NCI-H1092 (cell line): ENCODE measurements at regions not wholly inside any gene's neighbourhood (a gene's known extent, or its start where the extent isn't known, plus 50 kb on each side); places are given as distances from the start of the nearest gene placed in this dataset.
"Not testable (repeated sequence)": the region's sequence is repeated elsewhere in the genome, so short reads cannot be mapped to it uniquely, and the experiment has no call there.

ENCODE experiments used
- DNase-seq: peaks from one replicate; lab custom pipeline; 2025; lab: John Stamatoyannopoulos, UW

- peak; percentile 13 for DNase-seq
These were observed 110.4 kb downstream of the RAMP3 start for GRCh38 chr7:45268013-45268412.

GRCh38 chr7:45269192-45269591 is 111.6 kb downstream of the RAMP3 start:
- DNase-seq, result no peak

GRCh38 chr7:45278763-45279398 is 121.3 kb downstream of the RAMP3 start:
- DNase-seq, result no peak

GRCh38 chr7:45289611-45290010 is 132.0 kb downstream of the RAMP3 start:
- not testable (repeated sequence) for DNase-seq

- no peak for DNase-seq
These were observed 133.3 kb downstream of the RAMP3 start for GRCh38 chr7:45290880-45291279.

GRCh38 chr7:45292481-45292880 is 134.9 kb downstream of the RAMP3 start:
- no peak for DNase-seq

GRCh38 chr7:45293295-45293942 is 135.8 kb downstream of the RAMP3 start:
- no peak for DNase-seq

- DNase-seq, result no peak
These were observed 137.0 kb downstream of the RAMP3 start for GRCh38 chr7:45294559-45294958.

GRCh38 chr7:45295222-45295621 is 137.6 kb downstream of the RAMP3 start:
- no peak for DNase-seq

- no peak for DNase-seq
These were observed 139.2 kb downstream of the RAMP3 start for GRCh38 chr7:45296748-45297147.

GRCh38 chr7:45306752-45307305 is 149.2 kb downstream of the RAMP3 start:
- no peak for DNase-seq

GRCh38 chr7:45311597-45311996 is 154.0 kb downstream of the RAMP3 start:
- DNase-seq, result no peak

- not testable (repeated sequence) for DNase-seq
These were observed 157.9 kb downstream of the RAMP3 start for GRCh38 chr7:45315512-45315911.

GRCh38 chr7:45324683-45325237 is 167.2 kb downstream of the RAMP3 start:
- DNase-seq, result no peak

GRCh38 chr7:45325378-45325777 is 167.8 kb downstream of the RAMP3 start:
- no peak for DNase-seq

GRCh38 chr7:45328403-45328981 is 170.9 kb downstream of the RAMP3 start:
- no peak for DNase-seq

- no peak for DNase-seq
These were observed 174.0 kb downstream of the RAMP3 start for GRCh38 chr7:45331563-45331962.

- DNase-seq, result not testable (repeated sequence)
These were observed 177.4 kb downstream of the RAMP3 start for GRCh38 chr7:45335024-45335423.

- DNase-seq, result no peak
These were observed 184.6 kb downstream of the RAMP3 start for GRCh38 chr7:45342236-45342635.

- DNase-seq, result no peak
These were observed 186.2 kb downstream of the RAMP3 start for GRCh38 chr7:45343746-45344145.

- no peak for DNase-seq
These were observed 190.2 kb downstream of the RAMP3 start for GRCh38 chr7:45347804-45348203.

GRCh38 chr7:45349090-45349489 is 191.5 kb downstream of the RAMP3 start:
- no peak for DNase-seq

GRCh38 chr7:45350896-45351295 is 193.3 kb downstream of the RAMP3 start:
- DNase-seq, result no peak
